HG03354 (cell line): ENCODE measurements at regions not wholly inside any gene's neighbourhood (a gene's known extent, or its start where the extent isn't known, plus 50 kb on each side); places are given as distances from the start of the nearest gene placed in this dataset.
"Not testable (repeated sequence)": the region's sequence is repeated elsewhere in the genome, so short reads cannot be mapped to it uniquely, and the experiment has no call there.

Source experiments
- ATAC-seq: cut with Tn5 transposase; IDR thresholded peaks from one replicate; pipeline ENCODE4 v1.9.1; 2021; ENCODE audit warnings: mild to moderate bottlenecking; ENCODE audit not compliant: unreplicated experiment, poor library complexity, severe bottlenecking

GRCh38 chr5:103780794-103781193, 218.2 kb upstream of the NUDT12 start:
- ATAC-seq, result no peak

- no peak for ATAC-seq
These were observed 212.1 kb upstream of the NUDT12 start for GRCh38 chr5:103774721-103775120.

- no peak for ATAC-seq
These were observed 209.7 kb upstream of the NUDT12 start for GRCh38 chr5:103772248-103772647.

- ATAC-seq, result no peak
These were observed 201.8 kb upstream of the NUDT12 start for GRCh38 chr5:103764403-103764802.

- ATAC-seq, result no peak
These were observed 196.4 kb upstream of the NUDT12 start for GRCh38 chr5:103758996-103759395.

GRCh38 chr5:103755974-103756373, 193.4 kb upstream of the NUDT12 start:
- ATAC-seq, result no peak

- ATAC-seq, result no peak
These were observed 182.9 kb upstream of the NUDT12 start for GRCh38 chr5:103745353-103746065.

GRCh38 chr5:103744159-103744558, 181.6 kb upstream of the NUDT12 start:
- no peak for ATAC-seq

GRCh38 chr5:103743421-103743820, 180.8 kb upstream of the NUDT12 start:
- no peak for ATAC-seq

GRCh38 chr5:103741984-103742383, 179.4 kb upstream of the NUDT12 start:
- no peak for ATAC-seq

GRCh38 chr5:103736343-103736742, 173.8 kb upstream of the NUDT12 start:
- not testable (repeated sequence) for ATAC-seq

- no peak for ATAC-seq
These were observed 161.7 kb upstream of the NUDT12 start for GRCh38 chr5:103724271-103724670.

GRCh38 chr5:103721183-103721582, 158.6 kb upstream of the NUDT12 start:
- ATAC-seq, result no peak

GRCh38 chr5:103718108-103718507, 155.5 kb upstream of the NUDT12 start:
- ATAC-seq, result no peak

- ATAC-seq, result no peak
These were observed 146.0 kb upstream of the NUDT12 start for GRCh38 chr5:103708601-103709000.

- no peak for ATAC-seq
These were observed 144.5 kb upstream of the NUDT12 start for GRCh38 chr5:103706939-103707682.

GRCh38 chr5:103703617-103704016, 141.0 kb upstream of the NUDT12 start:
- ATAC-seq, result no peak

GRCh38 chr5:103693517-103693916, 130.9 kb upstream of the NUDT12 start:
- no peak for ATAC-seq

GRCh38 chr5:103690676-103691075, 128.1 kb upstream of the NUDT12 start:
- no peak for ATAC-seq

- no peak for ATAC-seq
These were observed 117.3 kb upstream of the NUDT12 start for GRCh38 chr5:103679873-103680272.

GRCh38 chr5:103676198-103676597, 113.6 kb upstream of the NUDT12 start:
- ATAC-seq, result not testable (repeated sequence)
